GM23248 (cell line): ENCODE measurements at regions not wholly inside any gene's neighbourhood (a gene's known extent, or its start where the extent isn't known, plus 50 kb on each side); places are given as distances from the start of the nearest gene placed in this dataset.

Source experiments
- EZH2 ChIP-seq: fragments of 200-600 bp; sonication (generic); IDR thresholded peaks from 2 replicates; pipeline ENCODE4 v1.6.1; 2018; ENCODE audit warnings: antibody characterized with exemption, mild to moderate bottlenecking; ENCODE audit not compliant: insufficient read depth, poor library complexity, severe bottlenecking
- EZH2phosphoT487 ChIP-seq: fragments of 200-600 bp; sonication (generic); IDR thresholded peaks from 2 replicates; pipeline ENCODE4 v1.6.1; 2018; ENCODE audit warnings: antibody characterized with exemption, moderate library complexity, mild to moderate bottlenecking, low read depth; ENCODE audit not compliant: insufficient read depth

GRCh38 chr2:234686088-234686890 is 189.4 kb upstream of the ARL4C start:
- no peak for TF ChIP-seq EZH2
- no peak for TF ChIP-seq EZH2phosphoT487
